ENCODE measurements at regions not wholly inside any gene's neighbourhood (a gene's known extent, or its start where the extent isn't known, plus 50 kb on each side); places are given as distances from the start of the nearest gene placed in this dataset.

DNA sequence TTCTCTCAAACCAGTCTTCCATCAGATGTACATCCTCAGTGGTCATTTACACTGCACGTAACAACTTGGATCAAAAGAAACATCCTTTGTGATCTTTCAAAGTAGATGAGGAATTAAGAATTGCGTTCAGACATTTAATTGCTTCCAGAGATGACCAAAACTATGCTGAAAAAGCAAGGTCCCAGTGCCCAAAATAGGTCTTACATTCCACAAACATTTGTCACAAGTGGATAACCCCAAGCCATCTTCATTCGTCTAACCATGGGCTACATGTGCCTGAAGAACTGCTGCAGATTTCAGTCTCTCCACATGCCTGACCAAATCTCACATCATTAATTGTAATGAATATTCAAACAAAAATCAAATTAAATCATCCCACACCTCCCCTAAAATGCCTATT is 273.6 kb downstream of the SHOX2 start:
- TF ChIP-seq, protein P1, sequence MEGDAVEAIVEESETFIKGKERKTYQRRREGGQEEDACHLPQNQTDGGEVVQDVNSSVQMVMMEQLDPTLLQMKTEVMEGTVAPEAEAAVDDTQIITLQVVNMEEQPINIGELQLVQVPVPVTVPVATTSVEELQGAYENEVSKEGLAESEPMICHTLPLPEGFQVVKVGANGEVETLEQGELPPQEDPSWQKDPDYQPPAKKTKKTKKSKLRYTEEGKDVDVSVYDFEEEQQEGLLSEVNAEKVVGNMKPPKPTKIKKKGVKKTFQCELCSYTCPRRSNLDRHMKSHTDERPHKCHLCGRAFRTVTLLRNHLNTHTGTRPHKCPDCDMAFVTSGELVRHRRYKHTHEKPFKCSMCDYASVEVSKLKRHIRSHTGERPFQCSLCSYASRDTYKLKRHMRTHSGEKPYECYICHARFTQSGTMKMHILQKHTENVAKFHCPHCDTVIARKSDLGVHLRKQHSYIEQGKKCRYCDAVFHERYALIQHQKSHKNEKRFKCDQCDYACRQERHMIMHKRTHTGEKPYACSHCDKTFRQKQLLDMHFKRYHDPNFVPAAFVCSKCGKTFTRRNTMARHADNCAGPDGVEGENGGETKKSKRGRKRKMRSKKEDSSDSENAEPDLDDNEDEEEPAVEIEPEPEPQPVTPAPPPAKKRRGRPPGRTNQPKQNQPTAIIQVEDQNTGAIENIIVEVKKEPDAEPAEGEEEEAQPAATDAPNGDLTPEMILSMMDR (IDR thresholded peaks at IDR 0.05), result no peak
- TF ChIP-seq POLR2A (IDR thresholded peaks at IDR 0.05), result no peak
